HG02981 (cell line): ENCODE measurements at regions not wholly inside any gene's neighbourhood (a gene's known extent, or its start where the extent isn't known, plus 50 kb on each side); places are given as distances from the start of the nearest gene placed in this dataset.

Experiments
- ATAC-seq: cut with Tn5 transposase; IDR thresholded peaks from one replicate; pipeline ENCODE4 v1.9.1; 2021; ENCODE audit warnings: mild to moderate bottlenecking, moderate library complexity; ENCODE audit not compliant: unreplicated experiment

- no peak for ATAC-seq
These were observed 703.0 kb upstream of the NUDT12 start for GRCh38 chr5:104265531-104266140.

- ATAC-seq, result no peak
These were observed 684.7 kb upstream of the NUDT12 start for GRCh38 chr5:104247260-104247659.

- ATAC-seq, result no peak
These were observed 678.5 kb upstream of the NUDT12 start for GRCh38 chr5:104241046-104241445.

- no peak for ATAC-seq
These were observed 675.0 kb upstream of the NUDT12 start for GRCh38 chr5:104237586-104237985.

GRCh38 chr5:104223885-104224773 lies 661.5 kb upstream of the NUDT12 start:
- no peak for ATAC-seq

GRCh38 chr5:104218200-104218599 lies 655.6 kb upstream of the NUDT12 start:
- no peak for ATAC-seq

GRCh38 chr5:104213216-104213615 lies 650.6 kb upstream of the NUDT12 start:
- no peak for ATAC-seq

- ATAC-seq, result no peak
These were observed 637.2 kb upstream of the NUDT12 start for GRCh38 chr5:104199771-104200170.

- no peak for ATAC-seq
These were observed 635.6 kb upstream of the NUDT12 start for GRCh38 chr5:104198156-104198555.

GRCh38 chr5:104189909-104190308 lies 627.3 kb upstream of the NUDT12 start:
- ATAC-seq, result no peak

GRCh38 chr5:104189031-104189430 lies 626.4 kb upstream of the NUDT12 start:
- ATAC-seq, result no peak

GRCh38 chr5:104187656-104188055 lies 625.1 kb upstream of the NUDT12 start:
- no peak for ATAC-seq

- ATAC-seq, result no peak
These were observed 623.9 kb upstream of the NUDT12 start for GRCh38 chr5:104186510-104186909.

- ATAC-seq, result no peak
These were observed 623.5 kb upstream of the NUDT12 start for GRCh38 chr5:104186100-104186499.

- ATAC-seq, result no peak
These were observed 621.7 kb upstream of the NUDT12 start for GRCh38 chr5:104184264-104184663.

- peak; percentile 73 for ATAC-seq
These were observed 616.4 kb upstream of the NUDT12 start for GRCh38 chr5:104178829-104179456.

- no peak for ATAC-seq
These were observed 615.5 kb upstream of the NUDT12 start for GRCh38 chr5:104178066-104178465.

- ATAC-seq, result no peak
These were observed 615.1 kb upstream of the NUDT12 start for GRCh38 chr5:104177651-104178050.

- ATAC-seq, result no peak
These were observed 610.4 kb upstream of the NUDT12 start for GRCh38 chr5:104172976-104173375.

- ATAC-seq, result no peak
These were observed 609.5 kb upstream of the NUDT12 start for GRCh38 chr5:104171958-104172690.

- no peak for ATAC-seq
These were observed 608.3 kb upstream of the NUDT12 start for GRCh38 chr5:104170926-104171325.
